ENCODE measurements at regions not wholly inside any gene's neighbourhood (a gene's known extent, or its start where the extent isn't known, plus 50 kb on each side); places are given as distances from the start of the nearest gene placed in this dataset.

DNA sequence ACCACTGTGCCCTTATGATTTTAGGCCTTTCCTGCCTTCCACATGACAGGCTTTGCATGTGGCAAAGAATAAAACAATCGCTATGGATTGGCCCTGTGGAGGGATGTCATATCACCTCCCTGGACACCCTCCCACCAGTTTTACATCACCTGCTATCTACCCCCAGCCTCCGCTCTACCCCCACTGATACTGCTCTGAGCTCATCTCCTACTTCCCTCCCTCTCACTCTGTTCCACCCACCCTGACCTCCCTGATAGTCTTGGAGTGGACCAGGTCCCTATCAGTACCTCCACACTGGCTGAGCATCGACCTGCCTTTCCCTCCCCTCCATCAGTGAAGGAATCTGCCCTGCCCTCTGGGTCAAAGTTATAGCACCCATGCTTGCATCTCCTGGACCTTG, 91.8 kb upstream of the FOXN3 start:
- TF ChIP-seq, protein P1, sequence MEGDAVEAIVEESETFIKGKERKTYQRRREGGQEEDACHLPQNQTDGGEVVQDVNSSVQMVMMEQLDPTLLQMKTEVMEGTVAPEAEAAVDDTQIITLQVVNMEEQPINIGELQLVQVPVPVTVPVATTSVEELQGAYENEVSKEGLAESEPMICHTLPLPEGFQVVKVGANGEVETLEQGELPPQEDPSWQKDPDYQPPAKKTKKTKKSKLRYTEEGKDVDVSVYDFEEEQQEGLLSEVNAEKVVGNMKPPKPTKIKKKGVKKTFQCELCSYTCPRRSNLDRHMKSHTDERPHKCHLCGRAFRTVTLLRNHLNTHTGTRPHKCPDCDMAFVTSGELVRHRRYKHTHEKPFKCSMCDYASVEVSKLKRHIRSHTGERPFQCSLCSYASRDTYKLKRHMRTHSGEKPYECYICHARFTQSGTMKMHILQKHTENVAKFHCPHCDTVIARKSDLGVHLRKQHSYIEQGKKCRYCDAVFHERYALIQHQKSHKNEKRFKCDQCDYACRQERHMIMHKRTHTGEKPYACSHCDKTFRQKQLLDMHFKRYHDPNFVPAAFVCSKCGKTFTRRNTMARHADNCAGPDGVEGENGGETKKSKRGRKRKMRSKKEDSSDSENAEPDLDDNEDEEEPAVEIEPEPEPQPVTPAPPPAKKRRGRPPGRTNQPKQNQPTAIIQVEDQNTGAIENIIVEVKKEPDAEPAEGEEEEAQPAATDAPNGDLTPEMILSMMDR (conservative IDR thresholded peaks at IDR 0.05), result no peak
- no peak for TF ChIP-seq EZH2 (IDR thresholded peaks at IDR 0.05; ENCODE audit: low read depth)
